NCI-H2196 treated with DMSO at 0.1 percent for 48 hours (cell line): ENCODE measurements at regions not wholly inside any gene's neighbourhood (a gene's known extent, or its start where the extent isn't known, plus 50 kb on each side); places are given as distances from the start of the nearest gene placed in this dataset.

Experiments
- DNase-seq: peaks from one replicate; lab custom pipeline; 2025; ENCODE audit not compliant: unreplicated experiment; lab: John Stamatoyannopoulos, UW

DNA sequence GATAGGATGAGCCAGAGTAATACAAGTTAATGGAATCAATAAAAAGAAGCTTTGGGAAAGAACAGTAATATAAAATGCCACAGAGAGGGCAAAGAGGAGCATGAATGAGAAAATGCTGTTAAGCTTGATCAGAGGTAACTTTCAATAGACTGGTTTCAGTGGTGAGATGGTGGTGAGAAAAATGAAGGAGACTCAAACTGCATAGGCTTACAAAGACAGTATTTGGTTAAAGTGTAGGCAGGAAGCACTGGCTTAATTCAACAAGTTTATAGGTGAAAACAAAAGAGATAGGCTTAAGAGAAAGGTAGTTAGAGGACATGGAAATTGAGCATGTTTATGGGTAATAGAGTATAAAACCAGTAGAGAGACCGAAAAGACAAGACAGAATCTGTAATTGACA lies 298.6 kb upstream of the ADAMTS5 start:
- DNase-seq: no peak

GRCh38 chr21:27261676-27262075 lies 294.8 kb upstream of the ADAMTS5 start:
- DNase-seq: no peak

GRCh38 chr21:27260728-27261127 lies 293.8 kb upstream of the ADAMTS5 start:
- DNase-seq: no peak

- DNase-seq: no peak
These were observed 292.0 kb upstream of the ADAMTS5 start for GRCh38 chr21:27258742-27259448.

DNA sequence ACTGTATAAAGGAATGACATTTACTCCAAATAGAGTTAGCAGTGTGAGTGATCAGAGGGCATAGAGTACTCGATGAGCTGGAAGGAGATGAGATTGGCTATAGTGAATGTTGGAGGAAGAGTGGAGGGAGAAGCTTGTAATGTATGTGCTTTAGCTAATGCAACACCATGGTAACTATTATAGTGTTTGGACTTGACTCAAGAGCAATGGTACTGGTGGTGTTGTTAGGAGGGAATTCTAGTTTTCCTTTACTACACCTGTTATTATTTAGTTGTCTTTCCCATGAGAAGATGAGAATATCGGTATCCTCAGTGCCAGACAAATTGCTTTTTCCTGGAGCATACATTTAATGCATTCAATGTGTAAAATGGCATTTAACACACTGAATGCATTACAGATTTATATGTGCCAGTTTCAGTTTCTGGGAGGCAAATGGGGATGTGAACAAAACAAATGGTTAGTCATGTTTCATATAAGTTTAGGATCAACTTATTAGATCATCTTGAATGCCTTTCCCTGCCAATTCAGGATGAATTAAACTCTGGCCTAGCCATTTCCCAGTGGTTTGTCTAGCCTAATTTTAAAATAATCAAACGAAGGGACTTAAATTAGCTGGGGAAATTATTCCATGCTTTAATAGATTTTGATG lies 291.1 kb upstream of the ADAMTS5 start:
- no peak for DNase-seq

DNA sequence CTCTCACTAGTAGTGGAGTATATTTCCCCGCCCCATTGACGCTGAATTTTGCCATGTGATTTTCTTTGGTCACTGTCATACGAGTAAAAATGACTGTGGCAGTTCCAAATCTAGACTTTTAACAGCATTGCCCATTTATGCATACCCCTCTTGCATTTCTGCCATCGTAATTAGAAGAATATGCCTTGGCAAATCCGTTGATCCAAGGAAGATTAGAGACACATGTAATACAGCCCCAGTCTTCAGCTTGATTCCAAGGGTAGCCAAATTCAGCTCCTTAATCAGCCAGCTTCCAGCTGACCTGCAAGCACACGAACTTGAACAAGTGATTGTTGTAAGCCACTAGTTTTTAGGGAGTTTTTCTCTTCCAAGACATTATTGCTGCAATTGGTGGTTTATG lies 290.3 kb upstream of the ADAMTS5 start:
- DNase-seq: no peak

DNA sequence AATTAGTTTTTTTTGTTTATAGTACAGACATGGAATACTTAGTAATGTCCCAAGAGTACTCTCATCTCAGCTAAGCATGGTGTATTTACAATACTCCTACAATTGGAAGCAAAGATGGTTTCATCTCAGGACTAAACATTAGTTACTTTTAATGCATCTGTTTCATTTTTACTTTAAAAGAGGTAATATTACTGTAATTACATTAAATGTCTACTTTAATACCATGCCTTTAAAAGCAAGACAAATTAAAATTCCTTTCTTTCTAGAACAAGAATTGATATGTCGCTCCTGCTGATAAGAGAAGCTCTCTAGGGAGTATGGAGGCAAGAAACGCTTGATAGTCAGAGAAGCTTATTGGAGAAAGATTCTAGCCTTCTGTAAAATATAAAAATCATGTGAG lies 284.9 kb upstream of the ADAMTS5 start:
- DNase-seq: no peak

- DNase-seq: no peak
These were observed 283.5 kb upstream of the ADAMTS5 start for GRCh38 chr21:27250366-27250765.

- DNase-seq: no peak
These were observed 281.9 kb upstream of the ADAMTS5 start for GRCh38 chr21:27248814-27249213.

DNA sequence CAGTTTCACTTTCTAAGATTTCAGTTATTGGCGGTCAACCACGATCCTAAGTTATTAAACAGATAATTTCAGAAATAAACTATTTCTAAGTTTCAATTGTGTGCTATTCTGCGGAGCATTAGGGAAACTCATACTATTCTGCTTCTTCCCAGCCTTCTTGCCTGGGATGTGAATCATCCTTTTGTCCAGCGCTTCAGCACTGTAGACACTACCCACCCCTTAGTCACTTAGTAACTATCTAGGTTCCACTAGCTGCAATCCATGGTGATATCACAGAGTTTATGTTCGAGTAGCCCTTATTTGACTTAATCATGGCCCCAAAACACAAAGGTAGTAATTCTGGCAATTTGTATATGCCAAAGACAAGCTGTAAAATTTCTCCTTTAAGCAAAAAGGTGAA lies 279.9 kb upstream of the ADAMTS5 start:
- no peak for DNase-seq

DNA sequence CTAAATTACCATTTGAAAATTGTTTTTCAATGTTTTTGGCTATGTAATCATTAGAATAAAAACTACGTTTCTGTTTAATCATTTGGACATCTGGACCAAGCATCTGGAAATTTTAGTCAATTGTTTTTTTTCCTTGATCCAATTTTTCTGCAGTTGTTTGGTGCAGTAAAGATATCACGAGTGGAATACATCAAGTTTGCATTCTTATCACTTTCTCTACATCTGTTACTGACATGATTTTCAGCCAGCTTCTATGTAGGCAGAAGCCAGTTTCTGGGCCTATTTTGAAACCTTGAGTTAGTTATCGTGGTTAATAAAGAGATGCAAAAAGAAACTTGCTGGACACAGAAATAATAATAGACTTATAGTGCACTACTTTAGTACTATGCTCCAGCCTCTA lies 277.9 kb upstream of the ADAMTS5 start:
- DNase-seq: no peak

- DNase-seq: no peak
These were observed 277.5 kb upstream of the ADAMTS5 start for GRCh38 chr21:27244352-27244751.

DNA sequence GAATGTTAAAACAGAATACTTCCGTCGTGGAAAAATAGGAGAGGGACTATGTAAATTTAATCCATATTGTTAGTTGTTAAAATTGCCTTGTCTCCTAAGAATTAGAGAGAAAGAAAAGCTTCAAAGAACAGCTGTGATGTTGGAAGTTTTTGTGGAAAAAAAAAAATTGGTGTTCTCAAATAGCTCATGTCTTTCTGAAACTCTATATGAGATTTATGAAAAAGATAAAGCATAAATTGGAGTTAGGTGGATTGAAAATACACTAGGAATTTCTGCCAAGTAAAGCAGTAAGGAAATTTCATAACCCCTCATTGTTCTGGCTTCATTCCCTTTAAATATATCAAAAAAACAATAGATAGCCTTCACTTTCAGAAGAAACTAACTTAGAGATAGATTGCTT lies 274.0 kb upstream of the ADAMTS5 start:
- no peak for DNase-seq

DNA sequence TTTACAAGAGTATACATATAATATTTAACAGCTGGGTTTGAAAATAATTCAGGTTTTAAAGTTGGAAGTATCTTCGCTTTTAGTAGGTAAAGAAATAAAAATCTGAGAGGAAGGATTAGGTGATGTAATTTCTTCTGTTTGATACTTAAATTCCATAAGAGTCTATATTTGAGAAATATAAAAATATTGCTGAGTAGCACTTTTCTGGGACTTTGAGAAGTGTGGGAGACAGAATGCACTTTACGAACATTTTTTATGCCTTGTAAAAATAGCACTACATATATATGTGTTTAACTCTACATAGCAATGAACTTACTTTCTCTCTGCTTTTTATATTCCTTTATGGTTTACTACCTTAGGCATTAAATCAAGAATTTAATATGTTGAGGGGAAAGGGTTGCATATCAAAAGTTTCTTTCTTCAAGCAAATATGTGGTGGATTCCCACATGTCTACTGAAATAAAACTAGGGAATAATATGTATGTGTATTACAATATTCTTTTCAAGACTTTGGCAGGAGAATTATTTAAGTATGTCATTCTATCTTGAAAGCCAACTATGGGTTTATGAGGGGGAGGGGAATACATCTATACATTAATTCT lies 266.7 kb upstream of the ADAMTS5 start:
- DNase-seq: no peak

DNA sequence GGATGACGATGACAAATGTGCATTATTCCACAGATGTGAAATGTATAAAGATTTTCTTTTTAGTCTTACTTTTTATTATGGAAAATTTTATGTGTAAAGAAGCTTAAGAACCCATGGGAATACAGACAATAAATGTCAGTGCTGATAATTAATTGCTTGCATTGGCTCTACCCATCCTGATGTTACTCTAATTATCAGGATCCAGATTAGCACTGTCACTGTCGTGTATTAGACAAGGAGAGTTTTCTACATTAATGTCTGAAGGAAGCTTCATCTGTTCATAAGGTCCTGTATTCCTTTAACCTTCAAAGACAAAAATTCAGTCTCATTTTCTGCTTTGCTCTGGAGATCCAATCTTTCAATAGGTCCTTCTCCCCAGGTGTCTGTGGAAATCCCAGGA lies 259.1 kb upstream of the ADAMTS5 start:
- no peak for DNase-seq

- no peak for DNase-seq
These were observed 258.3 kb upstream of the ADAMTS5 start for GRCh38 chr21:27225151-27225550.

- DNase-seq: no peak
These were observed 257.3 kb upstream of the ADAMTS5 start for GRCh38 chr21:27224169-27224568.

GRCh38 chr21:27221077-27221476 lies 254.2 kb upstream of the ADAMTS5 start:
- no peak for DNase-seq

GRCh38 chr21:27220416-27220815 lies 253.5 kb upstream of the ADAMTS5 start:
- no peak for DNase-seq

DNA sequence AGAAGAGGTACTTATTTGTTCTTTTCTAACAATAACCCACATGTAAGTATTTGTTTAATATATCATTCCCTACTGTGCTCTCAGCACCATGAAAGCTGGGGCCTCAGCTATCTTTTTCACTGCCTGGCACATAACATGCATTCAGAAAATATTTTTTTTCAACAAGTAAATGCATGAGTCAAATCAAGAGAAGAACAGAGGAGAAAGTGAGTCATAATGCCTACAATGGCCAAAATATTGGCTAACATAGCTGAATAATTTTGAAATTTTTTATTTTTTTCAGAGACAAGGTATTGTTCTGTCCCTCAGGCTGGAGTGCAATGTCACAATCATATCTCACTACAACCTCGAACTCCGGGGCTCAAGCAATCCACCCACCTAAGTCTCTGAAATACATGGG lies 252.2 kb upstream of the ADAMTS5 start:
- no peak for DNase-seq

DNA sequence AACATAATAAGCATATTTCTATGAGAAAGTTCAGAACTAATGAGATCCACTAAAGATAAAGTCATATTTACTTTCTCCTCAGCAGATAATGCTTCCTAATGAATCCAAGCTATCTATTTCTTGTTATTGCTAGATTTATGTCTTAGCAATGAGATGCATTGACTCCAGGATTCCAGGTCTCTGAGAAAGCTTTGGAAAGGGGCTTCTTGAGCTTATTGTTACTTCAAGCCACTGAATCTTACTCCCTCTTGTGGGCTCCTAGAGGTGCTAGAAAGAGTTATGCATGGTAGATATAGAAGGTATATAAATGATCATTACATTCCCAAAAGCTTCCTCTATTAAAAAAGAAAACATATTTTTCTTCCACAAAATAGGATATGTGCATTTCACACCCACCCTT lies 246.4 kb upstream of the ADAMTS5 start:
- DNase-seq: no peak

DNA sequence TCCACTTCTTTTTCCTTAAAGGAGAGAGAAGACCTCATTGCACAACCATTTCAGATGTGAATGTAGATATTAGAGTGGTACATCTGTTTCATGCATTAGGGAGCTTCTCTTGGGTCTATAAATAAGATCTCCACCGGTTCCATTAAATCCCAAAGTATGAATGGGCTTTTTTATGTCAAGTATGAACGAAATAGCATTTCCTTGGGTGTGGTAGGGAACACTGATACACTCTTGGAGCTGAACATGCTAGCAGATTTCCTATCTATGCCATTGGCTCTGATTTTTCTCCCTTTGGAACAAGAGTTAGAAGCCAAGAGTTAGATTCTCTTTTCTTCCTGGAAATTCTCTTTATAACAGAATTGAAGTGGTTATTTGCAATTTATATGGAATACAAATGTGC lies 245.6 kb upstream of the ADAMTS5 start:
- no peak for DNase-seq

DNA sequence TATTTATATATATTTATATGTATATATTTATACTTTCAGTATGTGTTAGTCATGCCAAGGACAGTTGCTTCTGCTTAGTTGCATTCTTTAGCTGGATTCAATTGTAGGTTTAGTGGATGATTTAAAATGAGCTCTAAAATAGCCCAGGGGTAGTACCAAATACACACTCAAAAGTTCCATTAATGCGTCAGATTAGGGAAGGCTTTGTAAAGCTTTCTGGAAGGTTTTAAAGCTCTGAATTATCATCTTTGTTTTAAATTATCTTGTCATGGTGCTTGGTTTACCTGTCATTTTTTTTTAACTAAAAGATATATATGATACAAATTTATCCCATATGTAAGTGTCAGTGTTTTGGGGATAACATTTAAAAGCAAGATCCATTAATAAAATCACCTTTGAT lies 242.7 kb upstream of the ADAMTS5 start:
- DNase-seq: no peak
